SJSA1 (cell line): ENCODE measurements at regions not wholly inside any gene's neighbourhood (a gene's known extent, or its start where the extent isn't known, plus 50 kb on each side); places are given as distances from the start of the nearest gene placed in this dataset.

Experiments
- DNase-seq, 2 experiments: peaks; one replicate each; pipeline ENCODE4 v3.0.0-alpha.2; 2015 to 2020; ENCODE audit warnings: low spot score in 2 of 2, low read depth in 1 of 2
- H3K27ac ChIP-seq: fragments of 250-450 bp; sonication (Bioruptor Pico); 2 replicates; pipeline ENCODE4 v1.5.1; 2020; ENCODE audit warnings: mild to moderate bottlenecking, moderate library complexity
- H3K27me3 ChIP-seq: fragments of 250-450 bp; sonication (Bioruptor Pico); replicated peaks from 2 replicates; pipeline ENCODE4 v1.5.1; 2020; ENCODE audit warnings: mild to moderate bottlenecking, moderate library complexity
- H3K36me3 ChIP-seq: fragments of 250-450 bp; sonication (Bioruptor Pico); 2 replicates; pipeline ENCODE4 v1.5.1; 2020; ENCODE audit warnings: mild to moderate bottlenecking
- H3K4me1 ChIP-seq: fragments of 250-450 bp; sonication (Bioruptor Pico); replicated peaks from 2 replicates; pipeline ENCODE4 v1.6.1; 2021; ENCODE audit warnings: mild to moderate bottlenecking
- H3K4me3 ChIP-seq: fragments of 250-450 bp; sonication (Bioruptor Pico); 2 replicates; pipeline ENCODE4 v1.5.1; 2020; ENCODE audit warnings: mild to moderate bottlenecking
- H3K9me3 ChIP-seq: fragments of 250-450 bp; sonication (Bioruptor Pico); replicated peaks from 2 replicates; pipeline ENCODE4 v1.5.1; 2020; ENCODE audit warnings: mild to moderate bottlenecking

DNA sequence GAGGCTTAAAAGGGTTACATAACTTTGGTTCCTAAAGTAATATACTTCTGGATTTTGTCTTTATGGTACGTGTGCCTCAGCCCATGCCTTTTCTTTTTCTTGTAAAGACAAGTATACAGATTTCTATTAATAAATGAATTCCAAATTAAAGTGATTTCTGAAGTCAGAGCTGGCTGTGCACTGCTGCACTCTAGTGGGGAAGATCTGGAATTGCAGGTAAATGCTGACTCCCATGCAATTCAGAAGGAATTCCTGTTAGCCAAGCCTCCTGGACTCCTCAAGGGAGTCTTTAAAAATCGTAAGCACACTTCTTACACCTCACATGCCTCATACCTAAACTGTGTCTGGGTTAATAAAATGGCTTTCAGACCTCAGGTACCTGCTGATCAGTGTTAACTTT is 118.4 kb upstream of the SLC7A1 start:
- Histone ChIP-seq H3K4me1 (no peaks in the 10 kb centered on the region), H3K27me3 (no peaks in the 10 kb centered on the region), H3K27ac (no peak overlapping the region), H3K4me3 (no peak overlapping the region), H3K36me3 (no peaks in the 10 kb centered on the region), H3K9me3 (0 out of 2 replicates have a peak, but pooled peaks cover 4% of the 10 kb centered on the region)
- DNase-seq, result no peak

DNA sequence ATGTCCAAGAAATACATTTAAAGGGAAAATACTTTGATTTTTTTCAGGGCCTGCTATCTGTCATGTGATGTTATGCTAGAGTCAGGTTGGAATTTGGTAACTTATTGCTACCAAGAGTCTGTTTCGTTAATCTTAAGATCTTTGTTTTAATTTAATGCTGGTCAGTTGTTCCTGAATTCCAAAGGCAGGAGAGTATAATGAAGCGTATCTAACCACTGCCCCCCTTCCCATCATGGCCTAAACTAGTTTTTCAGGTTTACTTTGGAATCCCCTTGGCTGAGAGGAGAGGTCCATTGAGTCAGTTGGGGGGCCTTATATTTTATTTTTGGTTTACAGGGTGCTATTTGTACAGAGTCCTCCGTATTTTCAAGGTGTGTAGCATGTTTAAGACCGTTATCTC is 116.3 kb upstream of the SLC7A1 start:
- Histone ChIP-seq H3K27ac (no peak overlapping the region), H3K4me3 (no peak overlapping the region), H3K4me1 (peaks cover 7% of the 10 kb centered on the region; the same call in 1 of the 2 replicates), H3K27me3 (no peaks in the 10 kb centered on the region), H3K9me3 (0 out of 2 replicates have a peak, but pooled peaks cover 4% of the 10 kb centered on the region), H3K36me3 (no peaks in the 10 kb centered on the region)
- no peak for DNase-seq

DNA sequence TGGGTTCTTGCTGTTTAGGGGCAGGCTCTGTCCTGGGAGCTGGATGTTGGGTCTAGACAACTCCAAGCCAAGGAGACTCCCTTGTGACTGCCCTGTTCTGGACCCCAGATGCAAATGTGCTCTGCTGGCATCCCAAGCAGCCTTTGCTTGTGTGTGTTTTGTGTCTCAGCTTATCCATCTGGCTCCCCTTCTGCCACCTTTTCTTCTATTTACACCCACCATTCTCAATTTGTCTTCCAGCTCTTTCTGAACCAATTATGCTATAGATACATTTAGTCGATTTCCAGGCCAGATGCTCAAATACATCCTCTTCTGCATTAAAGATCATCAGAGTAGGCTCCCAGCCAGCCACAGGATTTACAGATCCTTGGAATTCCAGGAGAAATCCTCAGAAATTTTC is 115.0 kb upstream of the SLC7A1 start:
- Histone ChIP-seq H3K27ac (no peak overlapping the region), H3K36me3 (no peaks in the 10 kb centered on the region), H3K9me3 (0 out of 2 replicates have a peak, but pooled peaks cover 4% of the 10 kb centered on the region), H3K4me1 (peaks cover 7% of the 10 kb centered on the region; the same call in 1 of the 2 replicates), H3K27me3 (no peaks in the 10 kb centered on the region), H3K4me3 (no peak overlapping the region)
- no peak for DNase-seq

DNA sequence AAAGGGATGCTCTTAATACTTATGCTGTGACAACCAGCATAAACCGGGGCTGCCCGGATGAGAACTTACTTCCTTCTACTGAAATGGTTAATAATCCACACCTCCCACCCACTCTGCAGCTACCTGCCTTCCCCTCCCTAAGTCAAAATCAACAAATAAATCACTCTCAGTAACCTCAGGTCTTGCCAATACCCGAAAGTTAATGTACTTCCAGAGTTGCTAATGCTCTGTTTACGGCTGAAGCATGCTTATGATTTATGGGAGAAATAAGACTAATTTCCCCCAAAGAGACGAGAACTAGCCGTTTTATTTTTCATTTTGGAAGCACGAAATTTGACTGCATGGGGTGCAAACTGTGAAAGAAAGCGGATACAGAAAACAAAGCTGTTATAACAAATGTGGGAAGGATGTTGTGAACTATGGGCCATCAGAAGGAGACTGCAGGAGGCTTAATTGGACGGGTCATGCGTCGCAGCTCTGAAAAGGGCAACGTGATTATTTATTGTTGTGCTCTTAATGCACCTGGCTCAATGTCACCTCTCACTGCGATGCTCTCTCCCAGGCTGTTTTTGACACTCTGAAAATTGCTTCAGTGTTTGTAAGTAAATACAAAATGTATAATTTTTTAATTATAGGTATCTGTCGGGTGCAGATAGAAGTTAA is 114.0 kb upstream of the SLC7A1 start:
- 0 out of 2 replicates have a peak, but pooled peaks cover 4% of the 10 kb centered on the region for H3K9me3 ChIP-seq
- H3K36me3 ChIP-seq, result no peaks in the 10 kb centered on the region
- no peak overlapping the region for H3K27ac ChIP-seq
- peaks cover 7% of the 10 kb centered on the region; the same call in 1 of the 2 replicates for H3K4me1 ChIP-seq
- no peaks in the 10 kb centered on the region for H3K27me3 ChIP-seq
- no peak for DNase-seq
- H3K4me3 ChIP-seq, result no peak overlapping the region

DNA sequence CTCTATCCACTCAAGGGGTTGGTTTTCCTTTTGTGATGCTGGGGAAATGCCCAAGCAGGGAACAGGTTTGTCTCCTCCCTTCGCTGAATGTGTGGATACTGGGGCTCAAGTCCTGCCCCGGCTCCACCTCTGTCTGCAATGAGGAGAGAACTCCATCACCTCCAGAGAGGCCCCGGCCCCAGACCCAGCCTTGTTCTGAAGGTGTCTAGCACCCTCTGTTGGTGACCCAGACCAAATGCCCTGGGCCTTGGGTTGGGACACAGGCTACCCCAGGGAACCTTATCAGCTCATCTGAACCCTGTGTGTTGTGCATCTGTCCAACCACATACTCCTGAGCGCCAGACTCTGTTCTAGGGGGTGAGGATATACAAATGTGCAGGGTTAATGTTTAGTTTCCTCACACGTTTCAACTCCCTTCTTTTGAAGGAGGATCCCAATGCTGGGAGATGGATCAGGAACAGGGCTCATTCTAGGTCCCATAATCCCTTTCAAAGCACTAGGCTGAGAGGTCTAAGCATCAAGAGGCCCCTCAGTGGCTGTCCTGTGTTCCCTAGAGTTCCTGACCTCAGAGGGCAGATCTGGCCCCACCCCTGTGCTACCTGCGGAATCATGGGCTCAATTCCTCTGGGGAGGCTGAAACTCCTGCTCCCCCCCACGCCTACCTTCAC is 112.5 kb upstream of the SLC7A1 start:
- H3K27ac ChIP-seq, result no peak overlapping the region
- H3K4me1 ChIP-seq, result peaks cover 16% of the 10 kb centered on the region
- no peak overlapping the region for H3K4me3 ChIP-seq
- no peaks in the 10 kb centered on the region for H3K27me3 ChIP-seq
- no peaks in the 10 kb centered on the region for H3K36me3 ChIP-seq
- DNase-seq, result peak; percentile 42 to 63
- no peaks in the 10 kb centered on the region for H3K9me3 ChIP-seq

DNA sequence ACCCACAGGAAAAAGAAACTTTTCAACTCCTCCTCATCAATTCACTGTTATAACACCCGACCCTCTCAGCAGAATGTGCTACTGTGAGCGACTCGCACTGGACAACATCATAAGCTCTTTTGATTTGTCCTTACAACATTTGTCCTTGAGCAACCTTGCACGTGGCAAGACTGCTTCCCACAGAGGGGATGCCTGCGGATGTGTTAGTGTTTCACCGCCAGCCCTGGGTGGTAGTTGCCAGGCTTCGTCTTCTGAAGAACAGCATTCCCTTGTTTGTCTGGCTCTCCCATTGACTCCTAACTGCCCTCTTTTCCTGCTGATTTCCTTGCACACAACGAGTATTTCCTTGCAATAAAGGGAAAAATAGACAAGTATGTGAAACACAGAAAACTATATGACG is 111.4 kb upstream of the SLC7A1 start:
- no peak for DNase-seq
- Histone ChIP-seq H3K27me3 (no peaks in the 10 kb centered on the region), H3K9me3 (no peaks in the 10 kb centered on the region), H3K4me1 (peaks cover 27% of the 10 kb centered on the region), H3K27ac (no peak overlapping the region), H3K36me3 (no peaks in the 10 kb centered on the region), H3K4me3 (no peak overlapping the region)

DNA sequence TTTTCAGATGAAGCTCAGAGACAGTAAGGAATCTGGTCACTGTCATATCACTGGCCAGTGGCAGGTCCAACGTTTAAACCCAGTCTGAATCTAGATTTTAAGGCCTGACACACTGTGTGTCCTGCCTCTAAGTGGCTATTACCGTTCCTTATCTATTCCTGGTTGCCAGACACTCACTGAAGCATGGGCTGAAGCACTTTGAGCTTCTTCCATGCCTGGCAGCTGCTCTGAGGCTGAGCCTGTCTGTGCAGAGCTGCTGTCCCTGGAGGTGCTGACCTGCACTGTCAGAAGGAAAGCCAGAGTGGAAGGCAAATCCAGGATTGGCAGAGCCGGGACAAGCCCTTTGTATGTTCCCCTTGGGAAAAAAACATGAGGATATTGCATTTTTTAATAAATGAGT is 109.2 kb upstream of the SLC7A1 start:
- Histone ChIP-seq H3K9me3 (no peaks in the 10 kb centered on the region), H3K27me3 (no peaks in the 10 kb centered on the region), H3K36me3 (no peaks in the 10 kb centered on the region), H3K27ac (no peak overlapping the region), H3K4me1 (peaks cover 37% of the 10 kb centered on the region), H3K4me3 (no peak overlapping the region)
- DNase-seq, result no peak

DNA sequence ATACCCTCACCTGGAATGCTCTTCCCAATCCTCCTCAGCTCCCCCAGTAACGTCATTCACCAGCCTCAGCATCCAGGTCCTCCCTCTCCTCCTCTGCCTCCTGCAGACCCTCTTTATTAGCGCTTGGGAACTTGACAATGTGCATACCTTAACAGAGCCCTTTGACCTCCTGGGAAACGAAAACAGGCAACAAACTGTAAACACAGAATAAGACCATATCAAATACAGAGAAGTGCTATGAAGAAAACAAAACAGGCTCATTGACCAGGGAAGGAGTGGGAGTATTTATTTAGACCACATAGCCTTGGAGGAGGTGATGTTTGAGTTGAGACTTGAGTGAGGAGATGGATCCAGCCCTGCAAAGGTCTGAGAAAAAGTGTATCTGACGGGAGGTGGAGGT is 107.9 kb upstream of the SLC7A1 start:
- Histone ChIP-seq H3K27me3 (no peaks in the 10 kb centered on the region), H3K36me3 (no peaks in the 10 kb centered on the region), H3K27ac (peak overlapping the region; percentile 66), H3K4me1 (peaks cover 37% of the 10 kb centered on the region), H3K9me3 (no peaks in the 10 kb centered on the region), H3K4me3 (no peak overlapping the region)
- no peak for DNase-seq

DNA sequence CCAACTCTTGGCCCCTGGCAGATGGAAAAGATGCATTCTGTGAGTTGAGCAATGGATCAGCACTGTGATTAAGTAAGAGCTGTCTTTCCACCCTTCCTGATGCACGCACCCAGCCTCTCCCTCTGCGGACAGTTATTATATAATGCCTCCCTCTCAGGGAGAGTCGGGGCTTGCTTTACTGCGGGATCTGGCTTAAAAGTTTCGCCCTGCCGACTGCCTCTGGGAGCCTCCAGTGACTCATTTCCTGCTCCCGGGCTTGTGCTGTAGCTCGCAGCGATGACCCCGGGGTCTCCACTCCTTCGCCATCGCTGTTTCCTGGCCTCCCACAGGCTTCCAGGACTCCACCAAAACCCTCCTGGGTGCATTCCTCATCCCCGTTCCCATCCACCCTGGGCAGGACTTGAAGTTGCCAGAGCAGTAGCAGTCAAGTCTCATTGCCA is 107.4 kb upstream of the SLC7A1 start:
- Histone ChIP-seq H3K4me1 (peaks cover 32% of the 10 kb centered on the region), H3K4me3 (peak overlapping the region; percentile 12), H3K36me3 (no peaks in the 10 kb centered on the region), H3K9me3 (no peaks in the 10 kb centered on the region), H3K27me3 (no peaks in the 10 kb centered on the region), H3K27ac (peak overlapping the region; percentile 66)
- DNase-seq, result peak; percentile 83 to 84

DNA sequence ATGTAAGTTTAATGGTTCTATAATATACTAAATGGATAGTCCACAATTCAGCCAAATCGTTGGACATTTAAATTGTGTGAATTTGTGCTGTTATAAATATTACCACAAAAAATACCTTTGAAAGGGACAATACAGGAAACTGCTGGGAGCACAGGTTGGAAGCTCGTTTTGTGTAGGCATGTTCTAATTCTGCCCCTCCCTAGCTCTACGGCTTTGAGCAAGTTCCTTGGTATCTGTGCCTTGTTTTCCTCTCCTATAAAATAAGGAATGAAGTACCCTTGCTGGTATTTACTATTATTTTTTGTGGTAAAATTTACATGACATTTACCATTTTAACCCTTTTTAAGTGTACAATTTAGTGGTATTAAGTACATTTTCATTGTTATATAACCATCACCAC is 102.6 kb upstream of the SLC7A1 start:
- Histone ChIP-seq H3K9me3 (no peaks in the 10 kb centered on the region), H3K36me3 (no peaks in the 10 kb centered on the region), H3K27ac (no peak overlapping the region), H3K27me3 (no peaks in the 10 kb centered on the region), H3K4me3 (no peak overlapping the region), H3K4me1 (peaks cover 22% of the 10 kb centered on the region)
- DNase-seq, result no peak

DNA sequence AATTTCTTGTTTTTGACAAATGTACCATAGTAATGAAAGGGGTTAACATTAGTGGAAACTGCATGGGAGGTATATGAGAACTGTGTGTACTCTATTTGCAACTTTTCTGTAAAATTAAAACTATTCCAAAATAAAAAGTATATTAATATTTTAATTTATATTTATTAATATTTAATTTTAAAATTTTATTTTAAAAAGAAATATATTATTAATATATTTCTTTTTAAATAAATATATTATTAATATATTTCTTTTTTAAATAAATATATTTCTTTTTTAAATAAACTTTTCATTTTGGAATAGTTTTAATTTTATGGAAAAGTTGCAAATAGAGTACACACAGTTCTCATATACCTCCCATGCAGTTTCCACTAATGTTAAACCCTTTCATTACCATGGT is 101.1 kb upstream of the SLC7A1 start:
- no peaks in the 10 kb centered on the region for H3K36me3 ChIP-seq
- no peaks in the 10 kb centered on the region for H3K27me3 ChIP-seq
- no peaks in the 10 kb centered on the region for H3K9me3 ChIP-seq
- H3K4me3 ChIP-seq, result no peak overlapping the region
- DNase-seq, result no peak
- H3K4me1 ChIP-seq, result peaks cover 8% of the 10 kb centered on the region; the same call in 1 of the 2 replicates
- no peak overlapping the region for H3K27ac ChIP-seq

DNA sequence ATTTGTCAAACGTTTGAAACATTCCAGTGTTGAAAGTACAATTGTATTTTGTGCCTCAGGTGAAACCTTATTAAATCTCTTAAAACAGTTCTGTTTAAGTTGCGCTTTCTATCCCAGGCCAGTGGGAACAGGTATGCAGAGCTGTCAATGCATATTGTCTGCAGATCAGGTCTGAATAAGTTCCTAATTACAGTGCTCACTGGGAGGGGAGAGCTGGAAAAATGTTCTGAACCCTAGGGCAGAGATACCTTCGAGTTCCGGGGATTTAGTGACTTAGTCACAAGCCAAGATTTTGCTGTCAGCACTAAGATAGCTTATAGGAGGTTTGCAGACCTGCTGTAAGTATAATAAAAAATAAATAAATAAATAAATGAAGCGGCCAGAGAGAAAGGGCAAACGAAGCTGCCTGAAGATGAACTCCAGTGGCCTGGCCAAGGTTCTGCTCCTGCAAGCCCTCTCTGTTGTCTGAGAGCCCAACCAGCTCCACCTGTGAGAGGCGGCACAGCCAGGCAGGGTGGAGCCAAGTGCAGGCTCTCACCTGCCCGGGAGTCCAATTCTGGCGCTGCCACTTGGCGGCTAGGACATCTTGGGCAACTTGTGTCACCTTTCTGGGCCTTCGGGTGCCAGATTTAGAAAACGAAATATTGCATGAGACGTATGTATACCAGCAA is 97.9 kb upstream of the SLC7A1 start:
- H3K27me3 ChIP-seq, result no peaks in the 10 kb centered on the region
- H3K36me3 ChIP-seq, result no peaks in the 10 kb centered on the region
- H3K9me3 ChIP-seq, result no peaks in the 10 kb centered on the region
- no peak overlapping the region for H3K4me3 ChIP-seq
- H3K4me1 ChIP-seq, result no peaks in the 10 kb centered on the region
- DNase-seq, result no peak
- H3K27ac ChIP-seq, result no peak overlapping the region

DNA sequence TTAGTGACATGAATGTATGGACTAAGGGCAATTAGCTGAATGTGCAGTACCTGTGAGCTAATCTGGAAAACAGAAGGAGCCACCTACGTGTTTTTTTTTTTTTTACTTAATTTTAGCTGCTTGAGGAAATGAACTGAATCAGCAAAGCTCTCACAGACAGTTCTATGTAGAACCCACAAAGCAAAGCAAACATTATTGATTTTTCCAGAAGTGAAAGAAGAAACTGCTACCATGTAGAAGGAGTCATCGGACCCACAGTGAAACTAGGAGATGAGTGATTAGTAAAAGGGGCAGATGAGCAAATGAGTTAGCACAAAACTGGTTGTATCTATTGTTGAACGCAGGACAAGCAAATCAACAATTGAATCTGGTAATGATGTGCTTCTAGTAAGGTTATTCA is 94.1 kb upstream of the SLC7A1 start:
- no peak overlapping the region for H3K27ac ChIP-seq
- no peak for DNase-seq
- H3K36me3 ChIP-seq, result no peaks in the 10 kb centered on the region
- no peaks in the 10 kb centered on the region for H3K27me3 ChIP-seq
- H3K9me3 ChIP-seq, result no peaks in the 10 kb centered on the region
- peaks cover 7% of the 10 kb centered on the region for H3K4me1 ChIP-seq
- no peak overlapping the region for H3K4me3 ChIP-seq

DNA sequence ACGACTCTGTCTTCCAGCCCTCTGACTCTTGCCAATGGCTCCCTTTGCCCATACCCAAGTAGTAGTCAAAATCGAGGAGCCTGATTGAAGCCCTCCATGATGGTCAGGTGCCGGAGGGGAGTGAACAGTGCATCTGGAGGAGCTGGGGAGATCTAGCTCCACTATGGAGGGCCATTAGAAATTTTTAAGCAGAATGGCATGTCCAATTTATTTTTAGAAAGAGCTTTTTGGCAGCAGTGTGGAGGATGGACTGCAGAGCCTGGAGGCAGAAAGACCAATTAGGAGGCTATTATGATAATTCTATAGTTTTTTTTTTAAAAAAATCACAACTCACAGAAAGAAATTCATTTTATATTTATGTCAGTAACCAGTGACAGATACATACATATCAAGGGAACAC is 92.7 kb upstream of the SLC7A1 start:
- Histone ChIP-seq H3K4me3 (no peak overlapping the region), H3K4me1 (peaks cover 11% of the 10 kb centered on the region), H3K27ac (no peak overlapping the region), H3K27me3 (no peaks in the 10 kb centered on the region), H3K36me3 (no peaks in the 10 kb centered on the region), H3K9me3 (no peaks in the 10 kb centered on the region)
- no peak for DNase-seq
